ENCODE measurements at regions not wholly inside any gene's neighbourhood (a gene's known extent, or its start where the extent isn't known, plus 50 kb on each side); places are given as distances from the start of the nearest gene placed in this dataset.

DNA sequence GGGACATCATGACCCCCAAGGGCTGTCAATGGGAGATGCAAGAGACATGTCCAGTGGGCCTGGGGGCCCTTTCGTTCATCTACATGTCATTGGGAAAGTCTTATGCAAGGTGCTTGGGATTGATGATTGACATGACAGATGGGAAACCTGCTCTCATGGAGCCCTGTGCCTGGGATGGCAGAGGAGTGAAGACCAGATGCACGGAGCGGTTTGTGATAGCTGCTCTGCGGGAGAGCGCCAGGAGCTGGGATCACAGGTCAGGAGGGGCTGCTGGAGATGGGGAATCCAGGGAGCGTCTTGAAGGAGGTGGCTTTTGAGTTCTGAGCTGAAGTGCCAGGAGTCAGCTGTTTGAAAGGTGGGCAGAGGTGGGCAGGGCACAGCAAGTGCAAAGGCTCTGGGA lies 104.3 kb downstream of the FGF18 start:
- Histone ChIP-seq H4K20me1 (ENCODE audit: insufficient read depth, low read length) (no peaks in the 10 kb centered on the region), H3K36me3 (replicated peaks in 1 of 2; ENCODE audit: control insufficient read depth in 1 of 2, insufficient read depth in 2 of 2, low read length in 2 of 2) (no peaks in the 10 kb centered on the region), H3K4me2 (ENCODE audit: low read depth, low read length) (no peak overlapping the region), H3K79me2 (ENCODE audit: insufficient read depth, low read length) (no peaks in the 10 kb centered on the region), H3K9me3 (ENCODE audit: low read length) (no peaks in the 10 kb centered on the region), H3K4me3 (replicated peaks in 1 of 3; ENCODE audit: insufficient read depth in 1 of 3, low read depth in 2 of 3, low read length in 3 of 3) (no peak overlapping the region), H3K27ac (ENCODE audit: extremely low read length, insufficient read depth, low read length) (no peak overlapping the region), H3K4me1 (ENCODE audit: insufficient read depth, low read length) (no peaks in the 10 kb centered on the region), H2AFZ (ENCODE audit: low read length) (no peak overlapping the region), H3K9ac (ENCODE audit: insufficient read depth, low read depth, low read length) (no peak overlapping the region), H3K27me3 (ENCODE audit: control insufficient read depth in 1 of 2, insufficient read depth in 2 of 2, low read length in 2 of 2) (peaks cover 7 to 24% of the 10 kb centered on the region in 2 experiments; a peak in 4 of 5 replicates)
- no peak for DNase-seq (ENCODE audit: low spot score)
- TF ChIP-seq KLF13 (CRISPR knock-in tag; IDR thresholded peaks at IDR 0.05) (no peak), STAT6 (CRISPR knock-in tag; IDR thresholded peaks at IDR 0.05; ENCODE audit: borderline replicate concordance) (no peak), ATM (IDR thresholded peaks at IDR 0.05; ENCODE audit: borderline replicate concordance) (no peak), ZNF280D (CRISPR knock-in tag; IDR thresholded peaks at IDR 0.05) (no peak), ZNF605 (CRISPR knock-in tag; IDR thresholded peaks at IDR 0.05) (no peak), GRHL1 (CRISPR knock-in tag; conservative IDR thresholded peaks at IDR 0.05) (no peak)
- TF ChIP-seq, protein P1, sequence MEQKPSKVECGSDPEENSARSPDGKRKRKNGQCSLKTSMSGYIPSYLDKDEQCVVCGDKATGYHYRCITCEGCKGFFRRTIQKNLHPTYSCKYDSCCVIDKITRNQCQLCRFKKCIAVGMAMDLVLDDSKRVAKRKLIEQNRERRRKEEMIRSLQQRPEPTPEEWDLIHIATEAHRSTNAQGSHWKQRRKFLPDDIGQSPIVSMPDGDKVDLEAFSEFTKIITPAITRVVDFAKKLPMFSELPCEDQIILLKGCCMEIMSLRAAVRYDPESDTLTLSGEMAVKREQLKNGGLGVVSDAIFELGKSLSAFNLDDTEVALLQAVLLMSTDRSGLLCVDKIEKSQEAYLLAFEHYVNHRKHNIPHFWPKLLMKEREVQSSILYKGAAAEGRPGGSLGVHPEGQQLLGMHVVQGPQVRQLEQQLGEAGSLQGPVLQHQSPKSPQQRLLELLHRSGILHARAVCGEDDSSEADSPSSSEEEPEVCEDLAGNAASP (CRISPR knock-in tag; IDR thresholded peaks at IDR 0.05; ENCODE audit: borderline replicate concordance) = no peak
- 62% methylated on average over 6 of the region's 6 CpGs for WGBS (ENCODE audit: low lambda C conversion rate)
- ChIA-PET POLR2A (no interaction called here), CTCF (ENCODE audit: low intra/inter-chr PET ratio, low total read pairs) (no interaction called here)
- intact Hi-C loops (cut with micrococcal nuclease; ENCODE audit: unreplicated experiment) (no loop called here), in situ Hi-C loops (cut with HindIII; ENCODE audit: extremely low pct_ligation_motif_present, low pct_unique_long_range_greater_than_20kb) (no loop called here)
- ATAC-seq = no peak
- no peak for FAIRE-seq
- no TSS peak for BruUV-seq (replicated peaks)

Measured in HepG2 (cell line).